CD4-positive, alpha-beta T cell (primary cell): ENCODE measurements at regions not wholly inside any gene's neighbourhood (a gene's known extent, or its start where the extent isn't known, plus 50 kb on each side); places are given as distances from the start of the nearest gene placed in this dataset.

Experiments used
- ATAC-seq: fragments of 200-7000 bp; cut with Tn5 transposase; one replicate; pipeline ENCODE4 v1.10.0; 2022; ENCODE audit warnings: mild to moderate bottlenecking; ENCODE audit not compliant: poor library complexity
- CTCF ChIA-PET: fragments of 350-600 bp; sonication (Branson Sonifier 250); formaldehyde crosslinking; loops from one replicate; lab custom pipeline; 2021; ENCODE audit warnings: antibody characterized with exemption, inconsistent platforms; lab: Charles Lee
- POLR2A ChIA-PET: fragments of 350-600 bp; sonication (Branson Sonifier 250); formaldehyde crosslinking; loops from one replicate; lab custom pipeline; 2021; ENCODE audit warnings: antibody characterized with exemption, inconsistent platforms; lab: Charles Lee
- DNase-seq, 14 experiments: peaks; one replicate each; pipeline ENCODE4 v3.0.0-alpha.2; 2013 to 2020; ENCODE audit warnings: mixed read lengths in 2 of 14
- H3K27ac ChIP-seq, 2 donors: one replicate each; pipeline versions ENCODE4 v1.5.1 to v1.7.0; 2013; ENCODE audit warnings: low read length in 2 of 2, low read depth in 1 of 2, mild to moderate bottlenecking in 1 of 2
- H3K27me3 ChIP-seq, 2 experiments: 1 replicate in 1 of 2; 2 replicates in 1 of 2; pipeline versions ENCODE4 v1.6.1 to v1.7.0; 2013; ENCODE audit warnings: low read length in 2 of 2, control low read depth in 1 of 2, mild to moderate bottlenecking in 1 of 2, moderate library complexity in 1 of 2; ENCODE audit not compliant: insufficient read depth in 2 of 2, control insufficient read depth in 1 of 2
- H3K36me3 ChIP-seq: one replicate; pipeline ENCODE4 v1.6.1; 2013; ENCODE audit warnings: low read length, control low read depth; ENCODE audit not compliant: insufficient read depth
- H3K4me1 ChIP-seq: one replicate; pipeline ENCODE4 v1.6.1; 2013; ENCODE audit warnings: low read length, control low read depth; ENCODE audit not compliant: insufficient read depth
- H3K4me3 ChIP-seq: one replicate; pipeline ENCODE4 v1.5.1; 2013; ENCODE audit warnings: mild to moderate bottlenecking, low read length, moderate library complexity
- H3K9me3 ChIP-seq, 2 experiments: 1 replicate in 1 of 2; 2 replicates in 1 of 2; pipeline versions ENCODE4 v1.6.1 to v1.7.0; 2013; ENCODE audit warnings: low read length in 2 of 2, mild to moderate bottlenecking in 2 of 2, control low read depth in 1 of 2, moderate library complexity in 1 of 2; ENCODE audit not compliant: control insufficient read depth in 1 of 2, insufficient read depth in 1 of 2
- H3K27ac Mint-ChIP-seq: one replicate; pipeline ENCODE4 v1.8.0; 2020; ENCODE audit warnings: mixed read lengths
- H3K27me3 Mint-ChIP-seq: one replicate; pipeline ENCODE4 v1.8.0; 2021; ENCODE audit warnings: mixed read lengths
- H3K36me3 Mint-ChIP-seq: one replicate; pipeline ENCODE4 v1.8.0; 2021; ENCODE audit warnings: low read depth, mixed read lengths
- H3K4me1 Mint-ChIP-seq: one replicate; pipeline ENCODE4 v1.8.0; 2021; ENCODE audit warnings: low read depth, mixed read lengths
- H3K4me3 Mint-ChIP-seq: one replicate; pipeline ENCODE4 v1.8.0; 2020; ENCODE audit warnings: mild to moderate bottlenecking, mixed read lengths
- H3K9me3 Mint-ChIP-seq: one replicate; pipeline ENCODE4 v1.8.0; 2020; ENCODE audit warnings: mixed read lengths
- CTCF ChIP-seq: fragments of 200-600 bp; IDR thresholded peaks from one replicate; pipeline ENCODE4 v1.8.0; 2022; ENCODE audit warnings: antibody characterized with exemption, mild to moderate bottlenecking
- intact Hi-C, 2 experiments: fragments of 100-400 bp; cut with DNase I in 1 of 2; cut with micrococcal nuclease in 1 of 2; formaldehyde crosslinking; loops; one replicate each; pipeline versions ENCODE4 v1.15.1 to v1.9.0; 2023 to 2025; cut with DNase I, micrococcal nuclease

GRCh38 chr20:59461526-59461925 lies 142.8 kb upstream of the PHACTR3 start:
- Histone ChIP-seq H3K36me3 (no peaks in the 10 kb centered on the region), H3K27me3 (peaks cover 0 to under 1% of the 10 kb centered on the region in 2 experiments), H3K4me1 (no peaks in the 10 kb centered on the region), H3K27ac (no peak overlapping the region), H3K9me3 (no peaks in the 10 kb centered on the region), H3K4me3 (no peak overlapping the region)
- Mint-ChIP-seq H3K27ac (no peak overlapping the region), H3K4me1 (no peaks in the 10 kb centered on the region), H3K27me3 (peaks cover 26% of the 10 kb centered on the region), H3K4me3 (no peak overlapping the region), H3K9me3 (no peaks in the 10 kb centered on the region), H3K36me3 (no peaks in the 10 kb centered on the region)
- DNase-seq (no peak), ATAC-seq (no peak)
- no peak for TF ChIP-seq CTCF
- POLR2A ChIA-PET: no interaction called here
- intact Hi-C loops: no loop called here
- CTCF ChIA-PET: no interaction called here

- H3K27me3 Mint-ChIP-seq: peaks cover 23% of the 10 kb centered on the region
- Histone ChIP-seq H3K27ac (no peak overlapping the region), H3K4me1 (no peaks in the 10 kb centered on the region), H3K36me3 (no peaks in the 10 kb centered on the region), H3K27me3 (no peaks in the 10 kb centered on the region), H3K9me3 (no peaks in the 10 kb centered on the region), H3K4me3 (no peak overlapping the region)
- no peaks in the 10 kb centered on the region for H3K4me1 Mint-ChIP-seq
- ChIA-PET CTCF (no interaction called here), POLR2A (no interaction called here)
- ATAC-seq: no peak
- intact Hi-C loops: no loop called here
- no peaks in the 10 kb centered on the region for H3K36me3 Mint-ChIP-seq
- no peak overlapping the region for H3K27ac Mint-ChIP-seq
- no peak for DNase-seq
- no peak overlapping the region for H3K4me3 Mint-ChIP-seq
- no peaks in the 10 kb centered on the region for H3K9me3 Mint-ChIP-seq
- no peak for TF ChIP-seq CTCF
Measured at GRCh38 chr20:59462249-59462648, 142.1 kb upstream of the PHACTR3 start.

GRCh38 chr20:59463541-59463940 lies 140.8 kb upstream of the PHACTR3 start:
- ChIA-PET CTCF (no interaction called here), POLR2A (no interaction called here)
- intact Hi-C loops: no loop called here
- Histone ChIP-seq H3K4me3 (no peak overlapping the region), H3K4me1 (no peaks in the 10 kb centered on the region), H3K36me3 (no peaks in the 10 kb centered on the region), H3K27ac (no peak overlapping the region), H3K27me3 (no peaks in the 10 kb centered on the region), H3K9me3 (no peaks in the 10 kb centered on the region)
- Mint-ChIP-seq H3K36me3 (no peaks in the 10 kb centered on the region), H3K9me3 (no peaks in the 10 kb centered on the region), H3K4me3 (no peak overlapping the region), H3K27me3 (peaks cover 21% of the 10 kb centered on the region), H3K27ac (no peak overlapping the region), H3K4me1 (no peaks in the 10 kb centered on the region)
- TF ChIP-seq CTCF: no peak
- ATAC-seq (no peak), DNase-seq (no peak)
